Fibroblast of lung (primary cell): ENCODE measurements at regions not wholly inside any gene's neighbourhood (a gene's known extent, or its start where the extent isn't known, plus 50 kb on each side); places are given as distances from the start of the nearest gene placed in this dataset.

ENCODE experiments used
- EZH2 ChIP-seq: IDR thresholded peaks from 2 replicates; pipeline ENCODE4 v1.5.1; 2012; ENCODE audit warnings: low read length, control low read depth, mild to moderate bottlenecking; ENCODE audit errors: missing control alignments
- TF ChIP-seq, protein P1 (sequence below), 2 donors: IDR thresholded peaks in 1 of 2; conservative IDR thresholded peaks in 1 of 2; 1 replicate in 1 of 2; 2 replicates in 1 of 2; pipeline ENCODE4 v1.5.1; 2011 to 2012; ENCODE audit warnings: low read length in 2 of 2, control low read depth in 1 of 2, inconsistent platforms in 1 of 2, low read depth in 1 of 2, mild to moderate bottlenecking in 1 of 2

DNA sequence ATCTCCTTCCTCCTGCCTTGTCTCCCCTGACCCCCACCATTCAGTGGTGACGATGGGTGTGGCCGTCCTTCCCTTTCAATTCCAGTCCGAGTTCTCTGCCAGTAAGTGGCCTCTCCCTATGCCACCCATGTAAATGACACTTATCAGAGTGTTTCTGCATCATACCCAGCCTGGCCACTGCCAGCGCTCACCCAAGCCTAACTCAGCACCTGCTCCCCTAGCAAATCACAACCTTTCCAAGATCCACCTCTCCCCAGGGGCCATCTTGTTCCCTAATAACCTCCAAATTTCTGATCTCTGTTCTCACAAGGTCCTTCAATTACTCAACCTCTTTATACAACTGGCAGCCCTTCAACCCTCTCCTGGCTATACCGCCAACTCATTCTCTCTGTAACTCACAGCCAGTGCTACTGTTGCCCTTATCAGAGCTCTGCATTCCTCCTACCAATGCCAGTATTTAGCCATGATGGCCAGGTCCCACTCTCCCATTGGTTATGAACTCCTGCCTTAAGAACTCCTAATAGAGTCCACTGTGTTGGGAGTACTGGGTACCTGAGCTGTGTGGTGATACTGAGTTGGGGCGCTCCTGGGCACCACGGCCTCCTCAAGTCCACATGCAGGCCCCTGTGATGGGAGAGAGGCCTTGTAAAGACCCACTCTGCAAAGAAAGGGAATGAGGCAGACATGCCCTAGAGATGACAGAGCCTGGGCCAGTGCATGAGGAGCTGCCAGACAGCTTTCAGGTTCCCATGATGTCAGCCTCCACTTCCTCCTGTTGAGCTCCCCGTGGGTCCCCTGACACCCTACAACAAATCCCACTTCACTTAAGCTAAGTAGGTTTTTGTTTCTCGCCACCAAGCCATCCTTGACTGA lies 187.4 kb upstream of the RREB1 start:
- TF ChIP-seq, protein P1, sequence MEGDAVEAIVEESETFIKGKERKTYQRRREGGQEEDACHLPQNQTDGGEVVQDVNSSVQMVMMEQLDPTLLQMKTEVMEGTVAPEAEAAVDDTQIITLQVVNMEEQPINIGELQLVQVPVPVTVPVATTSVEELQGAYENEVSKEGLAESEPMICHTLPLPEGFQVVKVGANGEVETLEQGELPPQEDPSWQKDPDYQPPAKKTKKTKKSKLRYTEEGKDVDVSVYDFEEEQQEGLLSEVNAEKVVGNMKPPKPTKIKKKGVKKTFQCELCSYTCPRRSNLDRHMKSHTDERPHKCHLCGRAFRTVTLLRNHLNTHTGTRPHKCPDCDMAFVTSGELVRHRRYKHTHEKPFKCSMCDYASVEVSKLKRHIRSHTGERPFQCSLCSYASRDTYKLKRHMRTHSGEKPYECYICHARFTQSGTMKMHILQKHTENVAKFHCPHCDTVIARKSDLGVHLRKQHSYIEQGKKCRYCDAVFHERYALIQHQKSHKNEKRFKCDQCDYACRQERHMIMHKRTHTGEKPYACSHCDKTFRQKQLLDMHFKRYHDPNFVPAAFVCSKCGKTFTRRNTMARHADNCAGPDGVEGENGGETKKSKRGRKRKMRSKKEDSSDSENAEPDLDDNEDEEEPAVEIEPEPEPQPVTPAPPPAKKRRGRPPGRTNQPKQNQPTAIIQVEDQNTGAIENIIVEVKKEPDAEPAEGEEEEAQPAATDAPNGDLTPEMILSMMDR (conservative IDR thresholded peaks at IDR 0.05 in 1 of 2, IDR thresholded peaks at IDR 0.05 in 1 of 2; ENCODE audit: low read depth in 1 of 2, low read length in 2 of 2): no peak
- TF ChIP-seq EZH2: no peak
